ENCODE measurements at regions not wholly inside any gene's neighbourhood (a gene's known extent, or its start where the extent isn't known, plus 50 kb on each side); places are given as distances from the start of the nearest gene placed in this dataset.

DNA sequence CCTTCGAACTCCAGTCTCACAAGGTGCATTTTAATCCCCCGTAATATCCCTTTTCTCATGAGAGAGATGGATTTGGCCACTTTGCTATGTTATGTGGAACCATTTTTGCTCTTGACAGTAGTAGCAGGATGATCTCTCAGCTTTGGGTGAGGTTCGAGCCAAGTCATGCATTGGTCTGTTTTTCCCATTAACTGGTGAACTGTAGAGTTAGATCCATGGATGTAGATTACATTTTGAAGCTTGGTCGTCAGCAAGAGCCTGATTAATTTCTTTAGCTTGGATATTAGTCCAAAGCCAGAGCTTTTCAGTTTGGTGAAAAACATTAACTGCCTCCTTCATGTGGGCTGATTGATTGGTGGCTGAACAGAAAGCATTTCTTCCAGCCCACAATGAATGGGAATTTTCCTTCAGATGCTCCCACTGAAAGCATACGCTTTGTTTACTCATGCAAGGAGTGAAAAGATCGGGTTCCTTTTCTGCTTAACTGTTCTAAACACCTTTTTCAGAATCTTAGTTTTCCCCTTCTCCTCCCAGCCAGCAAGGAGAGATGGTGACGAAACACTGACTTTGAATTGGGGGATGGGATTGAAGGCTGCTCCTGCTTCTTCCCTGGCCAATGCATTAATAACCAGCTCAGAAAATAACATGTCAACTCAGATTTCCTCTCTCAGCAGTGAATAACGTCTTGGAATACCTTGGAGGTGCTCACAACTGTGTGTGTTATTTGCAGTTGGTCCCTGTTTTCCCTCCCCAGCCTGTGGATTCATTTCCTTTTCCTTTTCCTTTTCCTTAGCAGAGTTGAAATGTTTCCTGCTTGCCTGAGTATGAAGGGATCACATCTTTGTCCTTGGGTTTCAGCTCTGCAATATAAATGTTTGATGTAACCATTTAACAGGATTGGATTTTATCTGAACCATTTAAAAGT is 351.8 kb upstream of the FZD8 start:
- CTCF ChIA-PET: no interaction called here
- H2AFZ ChIP-seq (ENCODE audit: low read depth, low read length, poor library complexity, severe bottlenecking): no peak overlapping the region

More for the DNA sequence above, 351.8 kb upstream of the FZD8 start:
- ATAC-seq: no peak
- ChIA-PET POLR2A (no interaction called here), RAD21 (ENCODE audit: low non-redundant PET in 1 of 2, low total read pairs in 2 of 2, uncharacterized antibody in 2 of 2, unreplicated experiment in 2 of 2) (no interaction called here)
- intact Hi-C loops (cut with micrococcal nuclease): no loop called here
- H3K9me3 ChIP-seq (ENCODE audit: control insufficient read depth in 1 of 2, insufficient read depth in 1 of 2, low read depth in 1 of 2, low read length in 2 of 2): peaks cover 3 to 18% of the 10 kb centered on the region in 2 experiments; a peak in 3 of 4 replicates
- no peak overlapping the region for H3K4me3 ChIP-seq (replicated peaks in 1 of 2; ENCODE audit: low read depth in 1 of 2, low read length in 2 of 2)
- H3K9me2 ChIP-seq (ENCODE audit: insufficient read depth): no peaks in the 10 kb centered on the region
- H3K4me1 ChIP-seq (ENCODE audit: control insufficient read depth in 1 of 2, insufficient read depth in 2 of 2, low read length in 2 of 2): no peaks in the 10 kb centered on the region
- no peaks in the 10 kb centered on the region for H3K36me3 ChIP-seq (ENCODE audit: control insufficient read depth in 1 of 2, insufficient read depth in 2 of 2, low read length in 2 of 2)
- H3K9ac ChIP-seq (ENCODE audit: low read length): no peak overlapping the region
- H4K20me1 ChIP-seq (ENCODE audit: insufficient read depth): no peaks in the 10 kb centered on the region
- no peak overlapping the region for H3K27ac ChIP-seq (ENCODE audit: low read depth, low read length)
- no peaks in the 10 kb centered on the region for H3K79me2 ChIP-seq (ENCODE audit: insufficient read depth, low read length)
- no peak for DNase-seq (ENCODE audit: low read depth, low spot score)
- no peaks in the 10 kb centered on the region for H3K27me3 ChIP-seq (ENCODE audit: insufficient read depth, low read length)
- no TSS peak for BruUV-seq (replicated peaks)
- TF ChIP-seq POLR2A (IDR thresholded peaks at IDR 0.05; ENCODE audit: borderline replicate concordance, extremely low read depth, insufficient read depth, insufficient read length): no peak
- no peak for TF ChIP-seq CEBPB (IDR thresholded peaks at IDR 0.05; ENCODE audit: low read depth)
- TF ChIP-seq EZH2phosphoT487 (IDR thresholded peaks at IDR 0.05; ENCODE audit: borderline replicate concordance): no peak
- no peak for TF ChIP-seq RAD21 (IDR thresholded peaks at IDR 0.05; ENCODE audit: low read depth)
- TF ChIP-seq, protein P1, sequence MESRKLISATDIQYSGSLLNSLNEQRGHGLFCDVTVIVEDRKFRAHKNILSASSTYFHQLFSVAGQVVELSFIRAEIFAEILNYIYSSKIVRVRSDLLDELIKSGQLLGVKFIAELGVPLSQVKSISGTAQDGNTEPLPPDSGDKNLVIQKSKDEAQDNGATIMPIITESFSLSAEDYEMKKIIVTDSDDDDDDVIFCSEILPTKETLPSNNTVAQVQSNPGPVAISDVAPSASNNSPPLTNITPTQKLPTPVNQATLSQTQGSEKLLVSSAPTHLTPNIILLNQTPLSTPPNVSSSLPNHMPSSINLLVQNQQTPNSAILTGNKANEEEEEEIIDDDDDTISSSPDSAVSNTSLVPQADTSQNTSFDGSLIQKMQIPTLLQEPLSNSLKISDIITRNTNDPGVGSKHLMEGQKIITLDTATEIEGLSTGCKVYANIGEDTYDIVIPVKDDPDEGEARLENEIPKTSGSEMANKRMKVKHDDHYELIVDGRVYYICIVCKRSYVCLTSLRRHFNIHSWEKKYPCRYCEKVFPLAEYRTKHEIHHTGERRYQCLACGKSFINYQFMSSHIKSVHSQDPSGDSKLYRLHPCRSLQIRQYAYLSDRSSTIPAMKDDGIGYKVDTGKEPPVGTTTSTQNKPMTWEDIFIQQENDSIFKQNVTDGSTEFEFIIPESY (IDR thresholded peaks at IDR 0.05; ENCODE audit: extremely low read depth, insufficient replicate concordance, low read length): no peak
- TF ChIP-seq EGR1 (IDR thresholded peaks at IDR 0.05; ENCODE audit: low read depth): no peak
- no peak for TF ChIP-seq SP1 (IDR thresholded peaks at IDR 0.05; ENCODE audit: low read depth)
- no peak for TF ChIP-seq ZNF274 (IDR thresholded peaks at IDR 0.05; ENCODE audit: low read depth, low read length)
- TF ChIP-seq ZFX (IDR thresholded peaks at IDR 0.05): no peak
- TF ChIP-seq EZH2 (IDR thresholded peaks at IDR 0.05): no peak
- no peak for TF ChIP-seq SIN3A (IDR thresholded peaks at IDR 0.05; ENCODE audit: low read depth)
- no peak for TF ChIP-seq CBX3 (IDR thresholded peaks at IDR 0.05; ENCODE audit: low read depth)
- TF ChIP-seq TCF7L2 (IDR thresholded peaks at IDR 0.05; ENCODE audit: borderline replicate concordance, extremely low read depth, insufficient read depth, insufficient read length): no peak
- TF ChIP-seq, protein P2, sequence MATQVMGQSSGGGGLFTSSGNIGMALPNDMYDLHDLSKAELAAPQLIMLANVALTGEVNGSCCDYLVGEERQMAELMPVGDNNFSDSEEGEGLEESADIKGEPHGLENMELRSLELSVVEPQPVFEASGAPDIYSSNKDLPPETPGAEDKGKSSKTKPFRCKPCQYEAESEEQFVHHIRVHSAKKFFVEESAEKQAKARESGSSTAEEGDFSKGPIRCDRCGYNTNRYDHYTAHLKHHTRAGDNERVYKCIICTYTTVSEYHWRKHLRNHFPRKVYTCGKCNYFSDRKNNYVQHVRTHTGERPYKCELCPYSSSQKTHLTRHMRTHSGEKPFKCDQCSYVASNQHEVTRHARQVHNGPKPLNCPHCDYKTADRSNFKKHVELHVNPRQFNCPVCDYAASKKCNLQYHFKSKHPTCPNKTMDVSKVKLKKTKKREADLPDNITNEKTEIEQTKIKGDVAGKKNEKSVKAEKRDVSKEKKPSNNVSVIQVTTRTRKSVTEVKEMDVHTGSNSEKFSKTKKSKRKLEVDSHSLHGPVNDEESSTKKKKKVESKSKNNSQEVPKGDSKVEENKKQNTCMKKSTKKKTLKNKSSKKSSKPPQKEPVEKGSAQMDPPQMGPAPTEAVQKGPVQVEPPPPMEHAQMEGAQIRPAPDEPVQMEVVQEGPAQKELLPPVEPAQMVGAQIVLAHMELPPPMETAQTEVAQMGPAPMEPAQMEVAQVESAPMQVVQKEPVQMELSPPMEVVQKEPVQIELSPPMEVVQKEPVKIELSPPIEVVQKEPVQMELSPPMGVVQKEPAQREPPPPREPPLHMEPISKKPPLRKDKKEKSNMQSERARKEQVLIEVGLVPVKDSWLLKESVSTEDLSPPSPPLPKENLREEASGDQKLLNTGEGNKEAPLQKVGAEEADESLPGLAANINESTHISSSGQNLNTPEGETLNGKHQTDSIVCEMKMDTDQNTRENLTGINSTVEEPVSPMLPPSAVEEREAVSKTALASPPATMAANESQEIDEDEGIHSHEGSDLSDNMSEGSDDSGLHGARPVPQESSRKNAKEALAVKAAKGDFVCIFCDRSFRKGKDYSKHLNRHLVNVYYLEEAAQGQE (IDR thresholded peaks at IDR 0.05; ENCODE audit: low read depth): no peak
- H3K4me2 ChIP-seq (ENCODE audit: low read length): no peak overlapping the region
